ENCODE measurements at regions not wholly inside any gene's neighbourhood (a gene's known extent, or its start where the extent isn't known, plus 50 kb on each side); places are given as distances from the start of the nearest gene placed in this dataset.

DNA sequence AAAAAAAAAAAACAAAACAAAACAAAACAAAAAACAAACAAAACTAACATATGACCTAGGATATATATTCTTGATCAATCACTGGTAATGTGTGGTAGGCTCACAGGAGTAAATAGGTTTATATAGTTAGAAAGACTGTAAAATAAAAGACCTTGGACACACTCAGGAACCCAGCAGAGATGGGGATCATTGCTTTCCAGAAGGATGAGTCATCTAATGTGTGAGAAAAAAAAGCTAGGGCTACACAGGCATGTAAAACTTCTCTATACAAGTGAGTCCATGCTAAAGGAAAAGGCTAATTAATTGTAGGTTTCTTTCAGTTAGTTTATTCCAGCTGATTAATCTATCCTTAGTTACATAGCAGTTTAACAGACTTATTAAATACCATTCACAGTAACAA lies 710.3 kb upstream of the ARPP21 start:
- no peak for DNase-seq

DNA sequence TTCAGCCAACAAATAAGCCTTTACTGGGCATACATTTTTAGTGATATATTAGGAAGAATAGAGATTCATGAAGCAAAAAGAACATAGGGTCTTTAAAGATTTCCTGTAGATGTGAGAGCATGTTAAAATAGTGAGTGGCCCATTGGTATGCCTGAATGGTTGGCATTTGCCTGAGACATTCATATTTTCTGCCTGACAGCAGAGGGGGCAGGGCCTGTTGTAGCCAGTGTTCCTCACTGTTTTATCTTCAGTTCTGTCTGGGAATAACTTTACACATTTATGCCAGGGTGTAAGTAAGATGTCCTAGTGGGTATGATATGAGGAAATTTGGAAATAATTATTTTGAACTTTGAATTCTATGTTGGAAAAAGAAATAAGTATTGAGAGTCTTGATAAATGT lies 704.7 kb upstream of the ARPP21 start:
- DNase-seq, result no peak

- no peak for DNase-seq
These were observed 700.5 kb upstream of the ARPP21 start for GRCh38 chr3:34938784-34939183.

DNA sequence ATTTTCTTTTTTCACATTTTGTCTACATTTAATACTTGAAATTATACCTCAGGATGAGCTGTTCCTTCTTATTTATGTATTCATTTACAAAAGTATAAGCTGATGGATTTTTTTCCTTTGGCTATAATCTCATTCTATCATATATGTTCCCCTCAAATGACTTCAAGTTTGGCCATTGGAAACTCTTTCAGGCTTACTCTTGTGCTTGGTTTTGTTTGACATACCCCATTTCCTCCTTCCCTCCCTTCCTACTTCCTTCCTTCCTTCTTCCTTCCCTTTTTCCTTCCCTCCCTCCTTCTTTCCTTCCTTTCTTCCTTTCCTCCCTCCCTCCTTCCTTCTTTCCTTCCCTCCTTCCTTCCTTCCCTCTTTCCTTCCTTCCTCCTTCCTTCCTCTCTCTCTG lies 697.1 kb upstream of the ARPP21 start:
- DNase-seq, result no peak

GRCh38 chr3:34947834-34948233 lies 691.5 kb upstream of the ARPP21 start:
- no peak for DNase-seq

GRCh38 chr3:34948517-34948916 lies 690.8 kb upstream of the ARPP21 start:
- no peak for DNase-seq

DNA sequence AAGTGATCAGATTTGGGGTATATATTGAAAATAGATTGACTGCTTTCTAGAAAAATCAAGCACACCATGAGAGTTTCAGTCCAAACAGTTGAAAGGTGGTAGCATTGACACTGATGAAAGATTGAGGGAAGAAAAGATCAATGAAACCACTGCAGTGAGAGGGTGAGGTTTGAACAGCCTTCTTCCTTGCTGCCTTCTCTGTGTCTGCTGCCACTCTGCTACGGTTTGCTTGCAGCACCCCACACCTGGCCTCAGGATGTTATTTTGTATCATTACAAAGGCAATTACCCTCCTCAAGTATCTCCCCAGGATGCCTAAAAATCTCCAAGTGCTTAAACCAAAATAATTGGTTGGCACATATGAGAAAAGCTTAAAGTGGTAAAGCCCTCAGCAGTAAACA lies 683.6 kb upstream of the ARPP21 start:
- no peak for DNase-seq

- DNase-seq, result no peak
These were observed 682.8 kb upstream of the ARPP21 start for GRCh38 chr3:34956511-34956910.

- no peak for DNase-seq
These were observed 681.6 kb upstream of the ARPP21 start for GRCh38 chr3:34957677-34958076.

DNA sequence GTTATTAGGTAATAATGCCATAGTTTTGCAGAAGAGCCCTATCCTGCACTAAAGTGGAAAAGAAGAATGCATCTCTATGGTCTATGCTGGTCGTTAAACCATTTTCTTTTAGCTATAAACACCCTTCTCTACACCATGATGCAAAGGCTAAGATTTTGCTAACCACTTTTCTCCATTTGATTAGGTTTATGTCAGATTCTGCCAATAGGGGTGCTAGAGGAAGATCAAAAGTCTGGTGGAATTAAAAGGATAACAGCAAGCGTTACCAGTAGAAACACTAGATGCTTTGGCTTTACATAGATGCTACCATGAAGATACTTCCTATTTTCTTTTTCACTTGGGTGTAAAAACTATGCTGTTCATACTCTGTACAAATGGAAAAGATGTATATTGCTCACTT lies 669.8 kb upstream of the ARPP21 start:
- DNase-seq, result no peak

DNA sequence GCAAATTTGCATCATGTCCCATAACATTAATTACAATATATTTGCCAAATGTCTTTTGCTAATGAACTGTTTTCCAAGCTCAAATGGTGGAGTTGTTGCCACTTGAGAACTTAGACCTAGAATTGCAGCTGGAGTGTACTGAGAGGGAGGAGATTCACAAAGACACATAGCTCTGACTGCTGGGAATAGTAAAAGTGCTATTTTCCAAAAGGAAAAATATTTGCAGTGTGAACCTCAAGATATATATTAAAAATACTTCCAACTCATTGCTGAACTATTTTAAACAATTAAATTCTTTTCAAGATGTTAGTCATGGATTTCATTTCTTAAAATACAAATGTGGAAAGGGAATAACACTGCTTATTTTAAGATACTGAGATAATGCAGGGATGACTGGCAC lies 666.8 kb upstream of the ARPP21 start:
- DNase-seq, result no peak

- no peak for DNase-seq
These were observed 665.7 kb upstream of the ARPP21 start for GRCh38 chr3:34973586-34973985.

- DNase-seq, result no peak
These were observed 655.7 kb upstream of the ARPP21 start for GRCh38 chr3:34983631-34984030.

DNA sequence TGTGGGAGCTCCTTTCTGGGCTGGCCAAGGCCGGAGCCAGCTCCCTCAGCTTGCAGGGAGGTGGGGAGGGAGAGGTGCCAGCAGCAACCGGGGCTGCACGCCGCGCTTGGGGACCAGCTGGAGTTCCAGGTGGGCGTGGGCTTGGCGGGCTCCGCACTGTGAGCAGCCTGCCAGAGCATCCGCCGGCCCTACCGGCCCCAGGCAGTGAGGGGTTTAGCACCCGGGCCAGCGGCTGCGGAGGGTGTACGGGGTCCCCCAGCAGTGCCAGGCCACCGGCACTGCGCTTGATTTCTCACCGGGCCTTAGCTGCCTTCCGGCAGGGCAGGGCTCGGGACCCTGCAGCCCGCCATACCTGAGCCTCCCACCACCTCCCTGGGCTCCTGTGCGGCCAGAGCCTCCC lies 651.0 kb upstream of the ARPP21 start:
- no peak for DNase-seq

DNA sequence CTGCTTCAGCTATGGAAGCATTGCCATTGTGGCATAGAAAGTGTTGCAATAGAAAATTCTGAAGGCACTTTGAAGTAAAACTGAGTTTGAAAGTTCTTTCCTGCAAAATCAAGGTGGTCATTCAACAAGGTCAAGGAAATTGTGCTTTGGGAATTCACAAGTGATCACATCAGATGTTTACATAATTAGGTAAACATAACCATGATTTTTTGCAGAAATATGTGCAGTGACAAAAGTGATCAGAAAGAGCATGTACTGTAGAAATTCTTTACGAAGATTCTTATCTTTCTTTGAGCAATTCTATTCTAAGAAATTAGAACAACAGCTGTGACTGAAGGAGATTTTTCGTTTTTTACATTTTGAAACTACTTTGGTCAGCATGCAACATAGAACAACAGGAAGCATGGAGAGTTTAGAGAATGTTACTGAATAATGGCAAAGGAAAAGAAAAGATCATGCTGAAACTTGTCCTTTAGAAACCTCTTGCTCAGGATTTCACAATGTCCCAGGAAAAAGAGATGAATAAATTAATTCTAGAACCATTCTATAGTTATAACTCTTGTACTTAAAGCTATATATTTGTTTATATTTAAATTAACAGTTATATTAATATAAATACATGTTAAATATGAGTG lies 643.4 kb upstream of the ARPP21 start:
- DNase-seq, result no peak

DNA sequence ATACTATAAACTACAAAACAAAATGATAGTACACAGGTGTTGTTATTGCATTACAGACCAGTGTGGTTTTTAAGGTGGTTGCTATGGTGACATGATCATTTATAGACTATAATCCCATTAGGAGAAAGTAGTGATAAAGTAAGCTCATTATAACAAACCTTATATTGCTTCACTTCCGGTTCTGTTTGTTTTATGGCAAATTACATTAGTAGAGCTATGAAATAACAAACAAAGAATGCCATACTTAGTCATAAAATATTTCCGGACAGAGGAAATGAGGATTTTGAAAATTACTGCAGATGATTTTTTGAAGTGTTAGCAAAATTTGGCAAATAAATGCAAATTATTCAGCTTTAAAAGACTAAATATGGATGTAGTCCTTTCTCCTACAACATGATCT lies 640.4 kb upstream of the ARPP21 start:
- DNase-seq, result no peak

GRCh38 chr3:35012214-35012613 lies 627.1 kb upstream of the ARPP21 start:
- DNase-seq, result no peak

DNA sequence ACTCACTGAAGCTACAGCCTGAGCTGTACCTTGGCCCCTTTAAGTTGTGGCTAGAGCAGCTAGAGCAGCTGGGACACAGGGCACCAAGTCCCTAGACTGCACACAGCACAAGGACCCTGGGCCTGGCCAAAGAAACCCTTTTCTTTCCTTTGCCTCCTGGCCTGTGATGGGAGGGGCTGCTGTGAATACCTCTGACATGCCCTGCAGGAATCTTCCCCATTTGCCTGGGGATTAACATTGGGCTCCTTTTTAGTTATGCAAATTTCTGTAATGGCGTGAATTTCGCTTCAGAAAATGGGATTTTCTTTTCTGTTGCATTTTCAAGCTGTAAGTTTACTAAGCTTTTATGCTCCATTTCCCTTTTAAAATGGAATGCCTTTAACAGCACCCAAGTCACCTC lies 611.2 kb upstream of the ARPP21 start:
- no peak for DNase-seq

DNA sequence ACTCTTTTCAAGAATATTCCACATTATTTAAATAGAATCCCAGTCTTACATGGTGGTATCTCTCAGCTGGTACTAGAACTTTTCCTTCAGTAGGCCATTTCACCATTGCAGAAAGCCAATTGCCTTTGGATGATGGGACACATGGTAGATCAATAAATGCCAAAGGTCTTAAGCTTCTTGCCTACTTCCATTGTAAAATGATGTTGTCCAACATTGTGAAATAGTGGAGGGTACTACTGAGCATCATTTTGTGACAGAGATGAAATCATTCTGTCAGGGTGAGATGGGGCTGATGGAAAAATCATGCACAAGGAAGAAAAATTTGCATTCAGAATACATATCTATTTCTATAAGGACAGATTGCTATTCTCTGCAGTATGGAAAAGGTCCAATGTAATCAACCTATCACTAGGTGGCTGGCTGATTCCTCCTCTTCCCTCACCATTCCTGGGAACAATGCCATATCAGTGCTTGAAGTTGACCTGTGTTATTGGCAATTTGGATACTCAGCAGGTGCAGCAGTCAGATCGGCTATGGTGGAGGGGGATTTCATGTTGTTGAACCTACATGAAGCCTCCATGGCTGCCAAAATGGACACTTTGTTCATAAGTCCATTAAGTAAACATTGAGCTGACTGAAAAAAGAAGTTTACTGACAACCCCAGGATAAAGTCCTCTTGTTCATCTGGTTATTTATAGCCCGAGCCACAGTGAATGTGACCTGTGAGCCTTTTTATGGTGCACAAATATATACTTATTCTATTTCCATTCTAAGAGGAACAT lies 596.9 kb upstream of the ARPP21 start:
- DNase-seq, result no peak

GRCh38 chr3:35043040-35043439 lies 596.3 kb upstream of the ARPP21 start:
- no peak for DNase-seq

DNA sequence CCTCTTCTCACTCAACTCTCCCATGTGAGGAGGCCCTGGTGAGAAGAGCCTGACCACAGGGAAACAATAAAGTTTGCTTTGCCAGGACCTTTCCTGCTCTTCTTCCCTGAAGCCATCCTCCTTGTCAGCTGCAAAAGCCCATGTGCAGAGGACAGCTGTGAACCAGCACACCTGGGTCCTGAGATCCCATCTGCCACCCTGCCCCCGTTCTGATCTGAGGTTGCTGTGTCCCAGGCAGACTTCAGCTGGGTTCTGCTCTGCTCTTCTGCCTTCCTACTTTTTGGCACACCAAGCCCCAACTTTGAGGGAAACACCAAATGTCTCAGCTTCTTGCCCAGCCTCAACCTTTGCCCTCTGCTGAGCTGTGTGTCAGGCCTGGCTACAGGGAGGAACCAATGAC lies 595.1 kb upstream of the ARPP21 start:
- no peak for DNase-seq

GRCh38 chr3:35045118-35045517 lies 594.2 kb upstream of the ARPP21 start:
- no peak for DNase-seq

- DNase-seq, result no peak
These were observed 574.6 kb upstream of the ARPP21 start for GRCh38 chr3:35064761-35065160.

DNA sequence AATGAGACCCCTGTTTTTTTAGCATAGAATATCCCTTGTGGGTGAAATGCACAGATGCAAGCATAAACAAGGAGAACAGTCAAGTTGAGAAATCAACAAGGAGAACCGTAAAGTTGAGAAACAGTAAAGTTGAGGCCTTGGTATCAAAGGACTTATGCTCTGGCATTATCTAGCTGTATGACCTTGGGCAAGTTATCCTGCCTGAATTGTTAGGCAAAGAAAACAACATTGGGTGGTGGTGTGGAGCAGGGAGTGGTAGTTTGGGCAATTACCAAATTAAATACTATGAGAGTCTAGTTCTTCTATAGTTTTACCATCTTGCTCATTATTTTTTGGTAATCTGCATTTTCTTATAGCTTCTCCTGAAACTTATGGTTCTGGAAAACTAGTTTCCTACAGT lies 573.4 kb upstream of the ARPP21 start:
- no peak for DNase-seq

DNA sequence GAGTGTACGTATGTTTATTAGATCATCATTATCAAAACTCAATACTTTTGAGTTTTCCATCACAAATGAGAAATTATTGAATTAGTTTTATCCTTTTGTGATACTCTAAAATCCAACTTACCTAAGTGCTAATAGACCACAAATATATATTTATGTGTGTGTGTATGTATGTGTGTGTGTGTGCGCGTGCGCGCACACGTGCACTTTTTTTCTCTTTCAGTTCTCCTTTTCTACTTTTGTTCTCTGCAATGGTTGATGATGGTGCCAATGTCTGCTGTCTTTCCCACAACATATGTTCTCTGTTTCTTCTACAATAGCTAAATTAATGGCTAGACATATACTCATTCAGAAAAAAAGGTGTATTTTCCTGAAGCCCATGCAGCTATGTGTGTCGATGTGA lies 571.6 kb upstream of the ARPP21 start:
- DNase-seq, result no peak

All from activated CD8-positive, alpha-beta memory T cell treated with anti-CD3 and anti-CD28 coated beads, Interleukin-2, amount 50 U/mL, for 48 hours (primary cell).